GM21526 (cell line): ENCODE measurements at regions not wholly inside any gene's neighbourhood (a gene's known extent, or its start where the extent isn't known, plus 50 kb on each side); places are given as distances from the start of the nearest gene placed in this dataset.

Source experiments
- ATAC-seq: cut with Tn5 transposase; IDR thresholded peaks from one replicate; pipeline ENCODE4 v1.9.1; 2021; ENCODE audit warnings: moderate library complexity; ENCODE audit not compliant: unreplicated experiment, low FRiP score

DNA sequence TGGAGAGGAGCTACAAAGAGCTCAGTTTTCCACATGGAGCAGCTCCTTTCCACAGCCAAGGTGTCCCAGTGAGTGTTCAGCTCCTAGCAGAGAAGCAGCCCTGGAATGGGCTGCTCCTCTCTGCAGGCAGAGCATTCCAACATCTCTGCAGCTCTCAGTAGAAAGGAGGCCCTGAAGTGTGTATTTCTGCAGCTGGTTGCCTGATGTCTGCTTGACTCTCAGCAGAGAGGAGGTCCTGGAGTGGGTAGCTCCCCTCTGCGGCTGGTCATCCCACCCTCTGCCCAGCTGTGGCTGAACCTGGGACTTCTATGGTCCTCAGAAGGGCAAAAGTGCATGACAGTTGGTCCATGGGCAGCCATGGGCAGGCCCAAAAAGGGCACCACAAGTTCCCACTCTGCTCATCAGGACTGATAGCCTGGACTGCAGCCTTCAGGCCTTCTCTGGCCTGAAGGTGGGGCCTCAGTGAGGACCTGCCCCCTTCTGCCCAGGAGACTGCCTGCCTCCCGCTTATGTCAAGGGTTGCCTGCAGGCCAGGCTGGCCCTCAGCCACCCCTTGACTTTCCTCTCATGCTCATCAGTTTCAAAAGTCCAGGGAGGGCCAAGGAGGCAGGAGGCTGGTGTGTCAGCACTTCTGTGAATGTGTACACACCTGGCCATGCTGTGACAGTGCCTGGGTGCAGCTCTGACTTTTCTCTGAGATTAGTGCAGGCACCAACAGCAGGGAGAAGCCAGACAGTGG lies 605.9 kb upstream of the FAM174A start:
- no peak for ATAC-seq

GRCh38 chr5:99928490-99928889 lies 606.7 kb upstream of the FAM174A start:
- no peak for ATAC-seq

DNA sequence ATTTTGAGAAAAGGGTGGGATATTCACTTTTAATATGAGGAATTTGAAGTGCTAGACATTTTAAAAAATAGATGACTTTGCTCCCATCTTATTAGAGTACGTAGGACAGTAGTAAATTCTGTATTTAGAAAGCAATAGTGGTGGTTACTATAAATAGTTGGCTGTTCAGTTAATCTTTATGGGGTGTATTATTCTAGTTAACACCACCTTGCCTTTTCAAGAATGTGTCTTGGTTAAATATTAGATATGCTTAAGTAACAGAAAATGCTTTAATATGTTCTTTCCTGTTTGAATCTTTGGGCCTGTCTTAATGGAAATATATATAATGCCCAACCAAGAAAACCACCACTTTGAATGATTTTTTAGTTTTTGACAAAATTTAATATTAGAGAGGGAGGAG lies 608.7 kb upstream of the FAM174A start:
- ATAC-seq: no peak

- no peak for ATAC-seq
These were observed 612.8 kb upstream of the FAM174A start for GRCh38 chr5:99922386-99922785.

GRCh38 chr5:99911971-99912370 lies 623.2 kb upstream of the FAM174A start:
- ATAC-seq: no peak

DNA sequence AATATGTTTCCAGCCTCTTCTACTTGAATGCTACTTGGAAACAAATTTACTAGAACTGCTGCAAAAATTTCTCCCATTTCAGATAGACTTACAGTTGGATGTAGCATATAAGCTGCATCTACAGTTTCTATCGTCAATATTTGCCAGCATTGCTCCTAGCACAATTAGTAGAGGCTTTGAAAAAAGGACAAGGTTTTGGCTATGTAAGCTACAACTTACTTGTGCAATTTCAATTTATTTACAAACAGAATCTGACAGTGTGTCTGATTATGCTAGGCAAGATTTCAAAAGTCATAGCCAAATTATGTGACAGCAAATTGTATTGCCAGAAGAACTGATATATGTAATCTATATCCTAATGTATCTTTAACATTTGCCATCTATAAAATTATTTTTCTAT lies 628.4 kb upstream of the FAM174A start:
- no peak for ATAC-seq

- no peak for ATAC-seq
These were observed 633.2 kb upstream of the FAM174A start for GRCh38 chr5:99901972-99902371.

GRCh38 chr5:99900302-99900852 lies 634.8 kb upstream of the FAM174A start:
- no peak for ATAC-seq

DNA sequence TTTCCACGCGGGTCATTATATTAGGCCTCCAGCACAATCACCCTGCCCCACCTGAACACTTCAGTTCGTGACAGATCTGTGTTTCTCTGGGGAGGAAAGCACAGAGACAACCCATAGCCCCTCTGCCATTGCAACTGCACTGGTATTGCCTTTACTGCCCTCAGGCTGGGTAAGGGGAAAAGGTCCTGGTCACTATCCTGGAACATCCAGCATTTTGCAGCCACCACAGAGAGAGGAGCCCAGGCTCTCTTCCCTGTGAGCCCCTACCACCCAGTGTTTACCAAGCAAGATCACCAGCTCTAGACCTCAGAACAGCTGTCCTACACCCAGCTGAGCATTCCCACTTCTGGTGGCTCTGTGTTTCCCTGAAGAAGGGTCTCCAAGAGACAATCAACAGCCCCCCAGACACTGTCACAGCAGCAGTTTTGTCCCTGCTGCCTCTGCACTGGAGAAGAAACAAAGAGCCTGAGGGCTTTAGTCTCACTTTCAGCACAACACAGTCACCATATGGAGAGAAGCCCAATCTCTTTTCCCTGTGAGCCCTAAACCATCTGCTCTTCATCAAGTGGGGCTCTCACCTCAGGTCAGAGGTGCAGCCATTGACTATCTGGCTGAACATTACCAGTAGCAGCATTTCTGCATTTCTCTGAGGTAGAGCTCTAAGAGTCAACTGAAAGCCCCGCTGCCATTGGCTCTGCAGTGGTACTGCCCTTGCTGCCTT lies 655.2 kb upstream of the FAM174A start:
- no peak for ATAC-seq

DNA sequence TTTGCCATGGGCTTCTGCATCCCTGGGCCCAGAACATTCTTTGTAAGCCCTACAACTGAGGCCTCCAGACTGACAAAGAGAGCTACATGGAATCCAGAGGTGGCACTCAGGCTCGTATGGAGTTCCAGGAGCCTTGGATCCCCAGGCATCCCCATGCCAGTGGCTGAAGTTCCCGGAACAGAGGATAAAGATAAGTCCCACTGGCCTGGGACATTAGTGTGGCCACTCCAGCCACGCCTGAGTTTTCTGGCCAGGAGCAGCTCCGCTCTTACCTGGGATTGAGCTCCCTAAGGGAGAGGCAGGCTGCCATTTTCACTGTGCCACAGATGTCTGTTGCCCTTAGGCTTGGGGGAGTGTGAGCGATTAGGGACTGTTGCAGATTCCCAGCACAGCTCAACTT lies 656.3 kb upstream of the FAM174A start:
- no peak for ATAC-seq

GRCh38 chr5:99866740-99867139 lies 668.4 kb upstream of the FAM174A start:
- ATAC-seq: peak; percentile 69

GRCh38 chr5:99865159-99865558 lies 670.0 kb upstream of the FAM174A start:
- ATAC-seq: no peak

- no peak for ATAC-seq
These were observed 699.4 kb upstream of the FAM174A start for GRCh38 chr5:99835791-99836190.

DNA sequence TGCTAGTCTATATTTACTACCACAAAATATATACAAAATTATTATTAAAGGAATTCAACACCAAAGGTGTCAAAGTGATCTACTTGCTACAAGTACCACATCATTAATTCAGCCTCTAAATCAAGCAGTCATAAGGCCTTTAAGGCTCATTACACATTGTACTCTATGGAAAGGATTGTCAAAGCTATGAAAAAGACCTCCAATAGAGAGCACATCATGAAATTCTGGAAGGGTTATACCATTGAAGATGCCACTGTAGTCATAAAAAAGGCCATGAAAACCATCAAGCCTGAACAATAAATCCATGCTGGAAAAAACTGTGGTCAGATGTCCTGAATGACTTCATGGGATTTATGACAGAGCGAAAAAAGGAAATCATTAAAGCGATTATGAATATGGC lies 708.0 kb upstream of the FAM174A start:
- ATAC-seq: no peak

GRCh38 chr5:99817796-99818195 lies 717.4 kb upstream of the FAM174A start:
- ATAC-seq: no peak

- ATAC-seq: no peak
These were observed 720.7 kb upstream of the FAM174A start for GRCh38 chr5:99814321-99815063.

DNA sequence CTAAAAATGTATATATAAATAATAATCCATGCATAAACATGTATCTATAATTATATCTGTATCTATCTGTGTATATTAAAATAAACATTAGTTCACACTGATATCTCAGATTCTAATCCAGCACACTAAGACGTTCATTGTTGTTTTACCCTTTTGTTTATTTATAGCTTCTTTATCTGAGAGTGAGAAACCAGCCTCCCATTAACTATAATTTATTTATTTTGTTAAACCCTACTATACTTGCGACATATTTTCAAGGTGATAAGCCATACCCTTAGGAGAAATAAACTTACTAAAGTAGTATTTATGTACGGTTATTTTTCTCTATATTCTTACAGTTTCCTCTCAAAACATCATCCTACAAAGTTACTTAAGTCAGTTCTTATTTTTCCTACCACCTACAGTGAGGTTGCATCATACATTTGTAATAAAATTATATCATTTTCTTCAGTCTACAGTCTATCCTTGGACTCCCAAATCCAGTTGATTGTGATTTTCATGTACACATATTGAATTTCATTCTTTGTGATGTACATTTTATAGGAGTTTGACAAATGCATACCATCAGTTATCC lies 726.4 kb upstream of the FAM174A start:
- ATAC-seq: no peak

DNA sequence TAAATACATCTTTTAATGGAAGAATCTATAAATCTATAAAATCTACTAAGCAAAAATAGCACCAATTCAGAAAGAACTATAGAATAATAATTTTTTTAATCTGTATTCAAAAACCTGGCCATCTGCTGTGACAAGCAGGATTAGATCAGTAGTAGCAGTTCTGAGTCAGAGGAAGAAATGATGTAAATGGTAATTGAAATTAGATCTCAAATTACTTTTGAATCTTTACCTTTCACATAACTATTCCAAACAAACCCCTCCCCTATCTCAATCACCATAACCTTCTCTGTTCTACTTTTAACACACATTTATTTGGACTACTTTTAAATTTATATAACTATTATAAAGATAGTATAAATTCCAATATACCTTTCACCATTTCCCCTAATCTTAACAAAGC lies 727.8 kb upstream of the FAM174A start:
- ATAC-seq: no peak

DNA sequence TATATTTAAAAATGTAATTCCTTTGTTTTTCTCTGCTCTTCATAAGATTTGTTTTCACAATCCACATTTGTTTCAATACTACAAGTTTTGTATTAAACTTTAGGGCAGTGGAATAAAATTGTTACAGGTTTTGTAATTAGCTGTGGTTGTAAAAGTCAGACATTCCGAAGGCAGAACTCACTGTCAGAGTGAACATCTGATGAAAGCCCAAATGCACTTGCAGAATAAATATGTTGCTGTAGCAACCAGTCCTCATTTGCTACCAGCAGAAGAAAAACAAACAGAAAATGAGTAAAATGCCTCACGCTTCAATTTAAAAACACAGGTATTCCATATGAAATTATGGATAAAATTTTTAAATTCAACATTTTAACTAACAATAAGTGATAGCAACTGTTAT lies 740.1 kb upstream of the FAM174A start:
- no peak for ATAC-seq

GRCh38 chr5:99788482-99788881 lies 746.7 kb upstream of the FAM174A start:
- no peak for ATAC-seq

DNA sequence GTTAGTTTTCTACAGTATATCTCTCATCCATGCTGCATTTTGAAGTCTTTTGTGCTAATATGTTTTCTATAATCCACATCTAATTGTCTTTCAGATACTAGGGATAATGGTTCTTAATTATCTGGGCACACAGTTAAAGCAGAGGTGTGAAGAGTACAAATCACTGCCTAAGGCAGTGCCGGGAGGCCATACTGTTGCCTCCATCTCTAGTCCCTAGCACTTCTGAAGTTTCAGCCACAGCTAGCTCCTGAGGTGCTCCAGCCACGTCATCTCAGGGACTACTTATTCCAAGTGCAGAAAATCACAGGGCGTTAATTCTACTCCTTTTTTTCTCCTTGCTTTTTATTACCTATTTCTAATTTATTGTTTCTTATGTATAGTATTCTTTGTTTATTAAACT lies 760.0 kb upstream of the FAM174A start:
- no peak for ATAC-seq
